Transverse colon (tissue), 4 donors: ENCODE measurements at regions not wholly inside any gene's neighbourhood (a gene's known extent, or its start where the extent isn't known, plus 50 kb on each side); places are given as distances from the start of the nearest gene placed in this dataset.

ENCODE experiments used
- CTCF ChIP-seq, 5 experiments: fragments of 200-600 bp in 3 of 5; fragments of 450-650 bp in 2 of 5; sonication (generic) in 3 of 5; IDR thresholded peaks; 1 replicate in 2 of 5; 2 replicates in 3 of 5; pipeline ENCODE4 v1.5.1; 2016 to 2017; ENCODE audit warnings: antibody characterized with exemption in 5 of 5, inconsistent platforms in 3 of 5, mild to moderate bottlenecking in 2 of 5, moderate library complexity in 1 of 5
- EP300 ChIP-seq: sonication (generic); formaldehyde crosslinking; IDR thresholded peaks from one replicate; pipeline ENCODE4 v1.6.1; 2017; ENCODE audit warnings: antibody characterized with exemption, low read depth
- POLR2A ChIP-seq: fragments of 450-650 bp; IDR thresholded peaks from one replicate; pipeline ENCODE4 v1.6.1; 2016; ENCODE audit warnings: antibody characterized with exemption, mild to moderate bottlenecking, moderate library complexity
- POLR2AphosphoS5 ChIP-seq, 3 donors: sonication (generic); formaldehyde crosslinking; IDR thresholded peaks; one replicate each; pipeline ENCODE4 v1.6.1; 2016; ENCODE audit warnings: antibody characterized with exemption in 3 of 3

DNA sequence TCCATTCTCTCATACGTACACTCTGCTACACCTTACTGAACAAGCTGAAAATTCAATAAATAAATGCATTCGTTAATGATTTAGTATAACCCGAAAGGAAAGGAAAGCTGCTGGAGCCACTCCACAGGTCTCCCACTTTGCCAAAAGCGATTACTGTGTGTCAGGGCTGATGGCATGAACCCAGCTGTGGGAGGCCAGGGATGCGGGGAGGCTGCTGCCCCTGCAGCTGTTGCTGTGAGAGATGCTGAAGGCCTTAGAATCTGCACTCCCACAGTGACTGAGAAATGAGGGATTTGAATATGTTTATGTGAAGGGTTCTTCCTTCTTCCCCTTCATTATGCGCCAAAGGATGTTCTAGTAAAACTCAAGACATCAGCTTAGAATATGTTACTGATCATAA, 58.7 kb upstream of the NBEA start:
- TF ChIP-seq CTCF (IDR thresholded peaks at IDR 0.05) (no peak), POLR2A (no peak), POLR2AphosphoS5 (IDR thresholded peaks at IDR 0.05) (no peak), EP300 (no peak)
